Activated T-helper 2 cell treated with anti-CD3 and anti-CD28 coated beads, Interferon-gamma antibody, Interleukin-2, Interleukin-4, amounts not matched to agents 10 μg/mL and 5 μg/mL and 100 μg/mL, durations not matched to agents 14 hours and 24 hours and 36 hours (primary cell): ENCODE measurements at regions not wholly inside any gene's neighbourhood (a gene's known extent, or its start where the extent isn't known, plus 50 kb on each side); places are given as distances from the start of the nearest gene placed in this dataset.
"Not testable (repeated sequence)": the region's sequence is repeated elsewhere in the genome, so short reads cannot be mapped to it uniquely, and the experiment has no call there.

Experiments used
- DNase-seq: peaks from one replicate; pipeline ENCODE4 v3.0.0; 2021; ENCODE audit warnings: low spot score
- H3K27ac Mint-ChIP-seq: one replicate; pipeline ENCODE4 v1.8.0; 2021; ENCODE audit warnings: mixed read lengths
- H3K27me3 Mint-ChIP-seq: one replicate; pipeline ENCODE4 v1.8.0; 2021; ENCODE audit warnings: low read depth, mixed read lengths
- H3K36me3 Mint-ChIP-seq: one replicate; pipeline ENCODE4 v1.8.0; 2021; ENCODE audit warnings: low read depth, mixed read lengths
- H3K4me1 Mint-ChIP-seq: one replicate; pipeline ENCODE4 v1.8.0; 2021; ENCODE audit warnings: low read depth, mixed read lengths
- H3K4me3 Mint-ChIP-seq: one replicate; pipeline ENCODE4 v1.8.0; 2021; ENCODE audit warnings: low read depth, mild to moderate bottlenecking, moderate library complexity, mixed read lengths
- H3K9me3 Mint-ChIP-seq: one replicate; pipeline ENCODE4 v1.8.0; 2021; ENCODE audit warnings: mixed read lengths
- intact Hi-C: fragments of 100-400 bp; cut with micrococcal nuclease; formaldehyde crosslinking; loops from one replicate; pipeline ENCODE4 v1.15.1; 2023

- DNase-seq = no peak
- no peaks in the 10 kb centered on the region for H3K4me1 Mint-ChIP-seq
- H3K27me3 Mint-ChIP-seq = peaks cover 8% of the 10 kb centered on the region
- no peaks in the 10 kb centered on the region for H3K36me3 Mint-ChIP-seq
- intact Hi-C loops = no loop called here
- H3K4me3 Mint-ChIP-seq = no peak overlapping the region
- H3K27ac Mint-ChIP-seq = no peak overlapping the region
- H3K9me3 Mint-ChIP-seq = no peaks in the 10 kb centered on the region
These were observed 440.9 kb downstream of the DIRAS2 start for GRCh38 chr9:90201766-90202165.

- H3K27me3 Mint-ChIP-seq = peaks cover 5% of the 10 kb centered on the region
- no peak overlapping the region for H3K4me3 Mint-ChIP-seq
- no peaks in the 10 kb centered on the region for H3K36me3 Mint-ChIP-seq
- no peak overlapping the region for H3K27ac Mint-ChIP-seq
- no peaks in the 10 kb centered on the region for H3K4me1 Mint-ChIP-seq
- H3K9me3 Mint-ChIP-seq = no peaks in the 10 kb centered on the region
- no peak for DNase-seq
- intact Hi-C loops = no loop called here
These were observed 438.3 kb downstream of the DIRAS2 start for GRCh38 chr9:90204128-90204831.

GRCh38 chr9:90213045-90213444, 429.6 kb downstream of the DIRAS2 start:
- DNase-seq, H3K4me3 Mint-ChIP-seq, H3K27ac Mint-ChIP-seq, intact Hi-C loops, H3K9me3 Mint-ChIP-seq, H3K27me3 Mint-ChIP-seq, H3K36me3 Mint-ChIP-seq, H3K4me1 Mint-ChIP-seq: not testable (repeated sequence)

GRCh38 chr9:90219548-90220118, 423.0 kb downstream of the DIRAS2 start:
- Mint-ChIP-seq H3K36me3 (no peaks in the 10 kb centered on the region), H3K4me1 (no peaks in the 10 kb centered on the region), H3K4me3 (no peak overlapping the region), H3K27me3 (no peaks in the 10 kb centered on the region), H3K27ac (no peak overlapping the region), H3K9me3 (no peaks in the 10 kb centered on the region)
- intact Hi-C loops = loop anchor here (5.0 to 10.0 kb wide), 3 partner anchors 543 to 645 kb away; no protein-coding TSS in a partner anchor
- DNase-seq = no peak

- H3K27me3 Mint-ChIP-seq, H3K27ac Mint-ChIP-seq, H3K36me3 Mint-ChIP-seq, H3K9me3 Mint-ChIP-seq, H3K4me3 Mint-ChIP-seq, H3K4me1 Mint-ChIP-seq, DNase-seq: not testable (repeated sequence)
- intact Hi-C loops = loop anchor here (5.0 to 10.0 kb wide), 3 partner anchors 540 to 647 kb away; no protein-coding TSS in a partner anchor
These were observed 420.7 kb downstream of the DIRAS2 start for GRCh38 chr9:90221899-90222298.

- DNase-seq = peak; percentile 49
- not testable (repeated sequence) for H3K27ac Mint-ChIP-seq, H3K9me3 Mint-ChIP-seq
These were observed 415.7 kb downstream of the DIRAS2 start for GRCh38 chr9:90226839-90227338.

GRCh38 chr9:90233081-90233480, 409.5 kb downstream of the DIRAS2 start:
- H3K4me3 Mint-ChIP-seq, intact Hi-C loops, H3K4me1 Mint-ChIP-seq, H3K27ac Mint-ChIP-seq, H3K9me3 Mint-ChIP-seq, H3K36me3 Mint-ChIP-seq, DNase-seq, H3K27me3 Mint-ChIP-seq: not testable (repeated sequence)

More at GRCh38 chr9:90226839-90227338, 415.7 kb downstream of the DIRAS2 start:
- not testable (repeated sequence) for H3K27me3 Mint-ChIP-seq, H3K4me3 Mint-ChIP-seq, H3K36me3 Mint-ChIP-seq, H3K4me1 Mint-ChIP-seq
- intact Hi-C loops = loop anchor here (5.0 to 10.0 kb wide), 2 partner anchors 85 to 652 kb away; no protein-coding TSS in a partner anchor

- Mint-ChIP-seq H3K27me3 (peaks cover 24% of the 10 kb centered on the region), H3K9me3 (no peaks in the 10 kb centered on the region), H3K27ac (no peak overlapping the region), H3K36me3 (no peaks in the 10 kb centered on the region), H3K4me1 (no peaks in the 10 kb centered on the region), H3K4me3 (no peak overlapping the region)
- intact Hi-C loops = no loop called here
- no peak for DNase-seq
These were observed 402.1 kb downstream of the DIRAS2 start for GRCh38 chr9:90240541-90240940.

- intact Hi-C loops = no loop called here
- H3K36me3 Mint-ChIP-seq = no peaks in the 10 kb centered on the region
- H3K9me3 Mint-ChIP-seq = no peaks in the 10 kb centered on the region
- no peak overlapping the region for H3K27ac Mint-ChIP-seq
- DNase-seq = no peak
- H3K4me3 Mint-ChIP-seq = no peak overlapping the region
- H3K4me1 Mint-ChIP-seq = no peaks in the 10 kb centered on the region
- H3K27me3 Mint-ChIP-seq = peaks cover 24% of the 10 kb centered on the region
These were observed 397.0 kb downstream of the DIRAS2 start for GRCh38 chr9:90245661-90246060.

GRCh38 chr9:90249094-90249493, 393.5 kb downstream of the DIRAS2 start:
- DNase-seq = no peak
- no peaks in the 10 kb centered on the region for H3K4me1 Mint-ChIP-seq
- no peak overlapping the region for H3K4me3 Mint-ChIP-seq
- H3K27ac Mint-ChIP-seq = no peak overlapping the region
- no peaks in the 10 kb centered on the region for H3K9me3 Mint-ChIP-seq
- H3K27me3 Mint-ChIP-seq = peaks cover 15% of the 10 kb centered on the region
- intact Hi-C loops = no loop called here
- no peaks in the 10 kb centered on the region for H3K36me3 Mint-ChIP-seq

- intact Hi-C loops = no loop called here
- no peaks in the 10 kb centered on the region for H3K4me1 Mint-ChIP-seq
These were observed 391.3 kb downstream of the DIRAS2 start for GRCh38 chr9:90251316-90251715.

GRCh38 chr9:90256345-90256744, 386.3 kb downstream of the DIRAS2 start:
- intact Hi-C loops = no loop called here
- no peaks in the 10 kb centered on the region for H3K4me1 Mint-ChIP-seq
- H3K36me3 Mint-ChIP-seq = no peaks in the 10 kb centered on the region
- peaks cover 10% of the 10 kb centered on the region for H3K9me3 Mint-ChIP-seq
- H3K27ac Mint-ChIP-seq = no peak overlapping the region
- DNase-seq = no peak
- peaks cover 10% of the 10 kb centered on the region for H3K27me3 Mint-ChIP-seq
- no peak overlapping the region for H3K4me3 Mint-ChIP-seq

More at GRCh38 chr9:90251316-90251715, 391.3 kb downstream of the DIRAS2 start:
- Mint-ChIP-seq H3K27me3 (peaks cover 17% of the 10 kb centered on the region), H3K9me3 (no peaks in the 10 kb centered on the region), H3K4me3 (no peak overlapping the region), H3K27ac (no peak overlapping the region), H3K36me3 (no peaks in the 10 kb centered on the region)
- DNase-seq = no peak
